Embryonic facial prominence (tissue), 1 donor: ENCODE measurements at regions not wholly inside any gene's neighbourhood (a gene's known extent, or its start where the extent isn't known, plus 50 kb on each side); places are given as distances from the start of the nearest gene placed in this dataset.
"Not testable (repeated sequence)": the region's sequence is repeated elsewhere in the genome, so short reads cannot be mapped to it uniquely, and the experiment has no call there.

Experiments
- DNase-seq: peaks from one replicate; pipeline ENCODE4 v3.0.0-alpha.2; 2016; ENCODE audit errors: extremely low spot score

GRCh38 chr2:154582694-154583093, 115.8 kb upstream of the KCNJ3 start:
- not testable (repeated sequence) for DNase-seq

- DNase-seq, result not testable (repeated sequence)
Observed at GRCh38 chr2:154583274-154583673, 115.2 kb upstream of the KCNJ3 start.

- no peak for DNase-seq
Observed at GRCh38 chr2:154587739-154588138, 110.8 kb upstream of the KCNJ3 start.

GRCh38 chr2:154588838-154589237, 109.7 kb upstream of the KCNJ3 start:
- no peak for DNase-seq

GRCh38 chr2:154589514-154589913, 109.0 kb upstream of the KCNJ3 start:
- DNase-seq, result no peak

- no peak for DNase-seq
Observed at GRCh38 chr2:154591294-154591820, 107.1 kb upstream of the KCNJ3 start.

GRCh38 chr2:154599189-154599588, 99.3 kb upstream of the KCNJ3 start:
- DNase-seq, result no peak

GRCh38 chr2:154600927-154601494, 97.5 kb upstream of the KCNJ3 start:
- DNase-seq, result no peak

GRCh38 chr2:154603682-154604081, 94.8 kb upstream of the KCNJ3 start:
- DNase-seq, result no peak

GRCh38 chr2:154608438-154608837, 90.1 kb upstream of the KCNJ3 start:
- DNase-seq, result no peak

- no peak for DNase-seq
Observed at GRCh38 chr2:154614906-154615305, 83.6 kb upstream of the KCNJ3 start.

GRCh38 chr2:154616659-154617058, 81.8 kb upstream of the KCNJ3 start:
- DNase-seq, result no peak

- no peak for DNase-seq
Observed at GRCh38 chr2:154620471-154620870, 78.0 kb upstream of the KCNJ3 start.

- DNase-seq, result peak; percentile 25
Observed at GRCh38 chr2:154623819-154624218, 74.7 kb upstream of the KCNJ3 start.

- no peak for DNase-seq
Observed at GRCh38 chr2:154637456-154637855, 61.0 kb upstream of the KCNJ3 start.

- DNase-seq, result no peak
Observed at GRCh38 chr2:154638783-154639182, 59.7 kb upstream of the KCNJ3 start.

- DNase-seq, result no peak
Observed at GRCh38 chr2:154640000-154640399, 58.5 kb upstream of the KCNJ3 start.
